Brain microvascular endothelial cell (primary cell): ENCODE measurements at regions not wholly inside any gene's neighbourhood (a gene's known extent, or its start where the extent isn't known, plus 50 kb on each side); places are given as distances from the start of the nearest gene placed in this dataset.

Source experiments
- DNase-seq: peaks from one replicate; pipeline ENCODE4 v3.0.0-alpha.2; 2020
- H3K27ac ChIP-seq: fragments of 250-450 bp; sonication (Bioruptor Pico); 2 replicates; pipeline ENCODE4 v1.5.1; 2020; ENCODE audit warnings: mild to moderate bottlenecking, moderate library complexity
- H3K27me3 ChIP-seq: fragments of 250-450 bp; sonication (Bioruptor Pico); replicated peaks from 2 replicates; pipeline ENCODE4 v1.5.1; 2020; ENCODE audit warnings: mild to moderate bottlenecking
- H3K36me3 ChIP-seq: fragments of 250-450 bp; sonication (Bioruptor Pico); replicated peaks from 2 replicates; pipeline ENCODE4 v1.5.1; 2020; ENCODE audit warnings: mild to moderate bottlenecking
- H3K4me3 ChIP-seq: 2 replicates; pipeline ENCODE4 v1.5.1; 2011; ENCODE audit warnings: low read depth, mild to moderate bottlenecking, control low read depth, low read length, moderate library complexity
- in situ Hi-C: cut with HindIII; loops from 2 replicates; pipeline ENCODE4 v1.10.0; 2017; ENCODE audit warnings: low sequenced_read_pairs, low pct_ligation_motif_present
- TF ChIP-seq, protein P1 (sequence below): IDR thresholded peaks from 2 replicates; pipeline ENCODE4 v1.5.1; 2011; ENCODE audit warnings: low read depth, mild to moderate bottlenecking, moderate library complexity, low read length, control low read depth, inconsistent platforms; ENCODE audit errors: missing control alignments

DNA sequence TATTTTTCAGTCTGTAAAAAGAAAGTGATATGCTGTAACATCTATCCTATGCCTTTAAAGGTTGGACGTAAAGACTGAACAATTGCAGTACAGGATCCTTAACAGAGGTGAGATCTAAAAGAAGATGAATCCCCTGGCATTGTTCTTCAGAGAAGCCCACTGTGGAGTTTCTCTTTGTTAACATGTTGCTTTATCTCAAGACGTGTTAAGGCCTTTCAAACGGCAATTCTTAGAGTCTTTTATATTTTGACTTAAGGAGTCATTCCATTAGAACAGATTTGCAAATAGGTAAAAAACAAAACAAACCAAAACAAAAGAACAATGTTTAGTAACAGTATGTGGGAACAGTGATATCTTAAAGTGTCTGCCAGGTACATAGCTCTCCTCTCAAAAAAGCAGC is 225.1 kb upstream of the ZP4 start:
- TF ChIP-seq, protein P1, sequence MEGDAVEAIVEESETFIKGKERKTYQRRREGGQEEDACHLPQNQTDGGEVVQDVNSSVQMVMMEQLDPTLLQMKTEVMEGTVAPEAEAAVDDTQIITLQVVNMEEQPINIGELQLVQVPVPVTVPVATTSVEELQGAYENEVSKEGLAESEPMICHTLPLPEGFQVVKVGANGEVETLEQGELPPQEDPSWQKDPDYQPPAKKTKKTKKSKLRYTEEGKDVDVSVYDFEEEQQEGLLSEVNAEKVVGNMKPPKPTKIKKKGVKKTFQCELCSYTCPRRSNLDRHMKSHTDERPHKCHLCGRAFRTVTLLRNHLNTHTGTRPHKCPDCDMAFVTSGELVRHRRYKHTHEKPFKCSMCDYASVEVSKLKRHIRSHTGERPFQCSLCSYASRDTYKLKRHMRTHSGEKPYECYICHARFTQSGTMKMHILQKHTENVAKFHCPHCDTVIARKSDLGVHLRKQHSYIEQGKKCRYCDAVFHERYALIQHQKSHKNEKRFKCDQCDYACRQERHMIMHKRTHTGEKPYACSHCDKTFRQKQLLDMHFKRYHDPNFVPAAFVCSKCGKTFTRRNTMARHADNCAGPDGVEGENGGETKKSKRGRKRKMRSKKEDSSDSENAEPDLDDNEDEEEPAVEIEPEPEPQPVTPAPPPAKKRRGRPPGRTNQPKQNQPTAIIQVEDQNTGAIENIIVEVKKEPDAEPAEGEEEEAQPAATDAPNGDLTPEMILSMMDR = no peak
- no peaks in the 10 kb centered on the region for H3K27me3 ChIP-seq
- H3K4me3 ChIP-seq = no peak overlapping the region
- in situ Hi-C loops = no loop called here
- H3K27ac ChIP-seq = no peak overlapping the region
- H3K36me3 ChIP-seq = no peaks in the 10 kb centered on the region
- DNase-seq = no peak

DNA sequence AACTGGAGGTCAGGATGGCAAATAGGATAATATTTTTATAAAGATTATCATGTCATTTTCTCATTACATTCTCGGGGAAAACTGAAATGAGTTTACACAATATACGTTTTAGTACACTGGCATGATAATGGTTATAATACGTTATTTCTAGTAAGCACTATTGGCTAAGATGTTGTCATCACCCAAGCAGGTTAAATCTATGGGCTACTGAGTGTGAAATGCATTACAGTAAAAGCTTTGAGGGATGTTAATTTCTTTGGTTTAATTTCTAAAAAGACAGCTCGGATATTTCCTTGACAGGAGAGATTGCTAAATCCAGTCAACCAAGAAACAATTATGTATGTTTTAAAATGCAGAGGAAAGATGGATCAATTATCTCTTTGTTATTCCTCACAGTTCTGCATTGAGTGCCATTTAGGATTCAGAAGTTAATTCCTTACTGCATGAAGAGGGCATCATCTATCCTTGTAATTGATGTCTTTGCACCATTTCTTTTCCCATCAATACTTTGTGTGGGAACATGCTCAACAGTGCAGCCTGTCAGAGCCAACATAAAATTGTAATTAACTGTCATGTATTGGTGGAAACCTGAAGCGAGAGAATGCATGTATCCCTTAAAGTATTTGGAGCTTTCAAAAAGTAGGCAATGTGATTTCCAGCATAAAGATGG is 222.4 kb upstream of the ZP4 start:
- H3K36me3 ChIP-seq = no peaks in the 10 kb centered on the region
- in situ Hi-C loops = no loop called here
- no peak overlapping the region for H3K27ac ChIP-seq
- no peaks in the 10 kb centered on the region for H3K27me3 ChIP-seq
- TF ChIP-seq, protein P1 = no peak
- H3K4me3 ChIP-seq = no peak overlapping the region
- DNase-seq = no peak

DNA sequence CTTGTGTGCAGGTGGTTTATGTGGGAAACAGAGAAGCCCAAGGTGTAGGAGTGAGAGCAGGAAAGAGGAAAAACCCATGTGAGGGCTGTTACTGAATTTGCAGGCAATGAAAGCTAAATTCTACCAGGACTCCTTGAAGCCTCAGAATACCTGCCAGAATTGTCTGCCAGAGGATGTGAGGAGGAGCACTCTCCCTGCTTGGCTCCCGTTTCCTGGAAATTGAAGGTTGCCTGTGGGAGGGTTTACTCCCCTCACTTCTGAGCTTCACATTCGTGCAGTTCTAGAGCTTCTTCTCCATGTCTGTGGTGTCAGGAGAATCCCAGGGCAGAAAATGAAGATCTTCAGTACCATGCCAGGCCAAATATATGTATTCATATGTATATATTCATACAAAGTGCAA is 220.8 kb upstream of the ZP4 start:
- H3K27ac ChIP-seq = no peak overlapping the region
- TF ChIP-seq, protein P1 = no peak
- DNase-seq = no peak
- no peak overlapping the region for H3K4me3 ChIP-seq
- H3K36me3 ChIP-seq = no peaks in the 10 kb centered on the region
- no peaks in the 10 kb centered on the region for H3K27me3 ChIP-seq
- in situ Hi-C loops = no loop called here

DNA sequence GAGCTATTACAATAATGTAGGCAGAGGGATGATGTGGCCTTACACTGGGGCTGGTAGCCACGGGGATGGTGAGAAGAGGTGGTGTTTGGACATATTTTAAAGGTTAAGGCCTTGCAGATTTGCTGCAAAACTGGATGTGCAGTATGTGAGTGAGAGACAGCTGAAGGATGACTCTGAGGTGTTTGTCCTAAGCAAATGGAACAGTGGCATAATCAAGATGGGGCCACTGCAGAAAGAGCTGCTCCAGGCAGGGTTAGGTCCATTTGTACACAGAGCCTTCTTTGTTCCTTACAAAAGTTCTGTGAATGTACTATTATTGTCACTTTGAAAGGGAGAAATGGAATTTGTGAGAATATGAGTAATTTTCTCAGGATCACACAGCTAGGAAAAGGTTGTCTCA is 220.4 kb upstream of the ZP4 start:
- no peak overlapping the region for H3K27ac ChIP-seq
- in situ Hi-C loops = no loop called here
- H3K27me3 ChIP-seq = no peaks in the 10 kb centered on the region
- DNase-seq = no peak
- H3K4me3 ChIP-seq = no peak overlapping the region
- H3K36me3 ChIP-seq = no peaks in the 10 kb centered on the region
- TF ChIP-seq, protein P1 = no peak

- in situ Hi-C loops = no loop called here
- DNase-seq = no peak
- TF ChIP-seq, protein P1 = no peak
- H3K27me3 ChIP-seq = no peaks in the 10 kb centered on the region
- no peak overlapping the region for H3K4me3 ChIP-seq
- no peak overlapping the region for H3K27ac ChIP-seq
- no peaks in the 10 kb centered on the region for H3K36me3 ChIP-seq
These were observed 217.7 kb upstream of the ZP4 start for GRCh38 chr1:238108417-238108816.

DNA sequence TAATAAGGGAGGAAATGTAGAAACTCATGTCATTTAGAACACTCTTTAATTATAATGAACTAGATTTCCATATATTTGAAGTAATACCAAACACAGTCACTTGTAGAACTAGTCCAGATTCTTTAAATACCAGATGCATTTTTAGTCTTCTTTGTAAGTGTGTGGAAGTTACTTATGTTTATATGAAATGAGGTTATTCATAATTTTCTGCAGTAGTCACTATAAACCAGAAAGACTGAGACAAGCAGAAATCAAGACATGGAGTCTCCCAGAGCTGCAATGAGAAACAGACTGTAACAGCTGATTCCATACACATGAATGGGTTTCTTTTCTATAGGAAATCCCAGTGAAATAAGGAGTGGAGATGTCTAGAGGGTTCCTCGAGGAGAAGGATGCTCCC is 216.6 kb upstream of the ZP4 start:
- in situ Hi-C loops = no loop called here

More for the DNA sequence above, 216.6 kb upstream of the ZP4 start:
- Histone ChIP-seq H3K4me3 (no peak overlapping the region), H3K27ac (no peak overlapping the region), H3K36me3 (no peaks in the 10 kb centered on the region), H3K27me3 (no peaks in the 10 kb centered on the region)
- no peak for DNase-seq
- TF ChIP-seq, protein P1 = no peak
